Neural progenitor cell (in vitro differentiated cells): ENCODE measurements at regions not wholly inside any gene's neighbourhood (a gene's known extent, or its start where the extent isn't known, plus 50 kb on each side); places are given as distances from the start of the nearest gene placed in this dataset.

Experiments used
- CTCF ChIP-seq: fragments of 200-600 bp; sonication (generic); IDR thresholded peaks from 2 replicates; pipeline ENCODE4 v1.5.1; 2017; ENCODE audit warnings: antibody characterized with exemption, mild to moderate bottlenecking
- EZH2 ChIP-seq: fragments of 200-600 bp; sonication (generic); IDR thresholded peaks from 2 replicates; pipeline ENCODE4 v1.6.1; 2017; ENCODE audit warnings: antibody characterized with exemption, mild to moderate bottlenecking, moderate library complexity
- EZH2phosphoT487 ChIP-seq: fragments of 200-600 bp; sonication (generic); IDR thresholded peaks from 2 replicates; pipeline ENCODE4 v1.6.1; 2017; ENCODE audit warnings: antibody characterized with exemption

- no peak for TF ChIP-seq CTCF
- no peak for TF ChIP-seq EZH2phosphoT487
- no peak for TF ChIP-seq EZH2
Observed at GRCh38 chr7:29649028-29649716, 85.5 kb downstream of the PRR15 start.
